Stimulated activated CD8-positive, alpha-beta memory T cell treated with anti-CD3 and anti-CD28 coated beads, Interleukin-12 subunit alpha, Interleukin-12 subunit beta, amount 100 ng/mL, for 24 hours (primary cell): ENCODE measurements at regions not wholly inside any gene's neighbourhood (a gene's known extent, or its start where the extent isn't known, plus 50 kb on each side); places are given as distances from the start of the nearest gene placed in this dataset.

ENCODE experiments used
- DNase-seq: peaks from one replicate; pipeline ENCODE4 v3.0.0-alpha.2; 2020; ENCODE audit errors: extremely low read depth

DNA sequence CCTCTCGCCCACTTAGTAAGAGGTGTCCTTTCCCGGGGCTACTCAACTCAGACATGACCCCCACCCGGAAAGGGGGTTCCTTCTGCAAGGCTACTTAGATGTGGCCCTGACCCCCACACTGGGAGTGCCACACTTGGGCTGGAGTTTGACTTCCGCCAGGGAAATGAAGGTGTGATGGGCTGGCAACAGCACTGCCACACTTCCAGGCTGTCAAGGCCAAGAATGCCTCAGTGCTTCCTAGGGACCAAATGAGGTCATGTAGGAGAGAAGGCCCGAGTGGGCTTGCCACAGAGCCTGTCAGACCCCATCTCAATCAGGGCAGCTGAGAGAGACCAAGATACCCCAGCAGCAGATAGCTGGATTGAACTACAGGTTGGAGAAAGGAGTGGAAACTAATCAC lies 55.5 kb downstream of the DRD1 start:
- no peak for DNase-seq

DNA sequence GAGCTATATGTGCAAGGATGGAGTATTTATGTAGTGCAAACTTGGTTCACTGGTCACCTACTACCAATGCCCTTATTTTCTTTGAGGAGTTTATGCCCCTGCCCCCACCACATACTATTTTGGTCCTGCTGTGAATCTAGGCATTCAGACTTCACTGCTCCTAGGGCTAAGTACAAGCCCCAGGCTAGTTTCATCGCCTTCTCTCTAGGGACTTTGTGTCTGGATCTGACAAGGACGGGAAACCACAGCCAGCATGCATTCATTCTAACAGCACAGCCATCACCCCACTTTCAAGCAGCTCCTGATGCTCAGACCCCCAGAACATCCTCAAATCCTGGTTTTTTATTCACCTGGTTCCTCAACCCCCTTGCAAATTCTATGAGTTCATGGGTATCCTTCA lies 56.8 kb downstream of the DRD1 start:
- no peak for DNase-seq

DNA sequence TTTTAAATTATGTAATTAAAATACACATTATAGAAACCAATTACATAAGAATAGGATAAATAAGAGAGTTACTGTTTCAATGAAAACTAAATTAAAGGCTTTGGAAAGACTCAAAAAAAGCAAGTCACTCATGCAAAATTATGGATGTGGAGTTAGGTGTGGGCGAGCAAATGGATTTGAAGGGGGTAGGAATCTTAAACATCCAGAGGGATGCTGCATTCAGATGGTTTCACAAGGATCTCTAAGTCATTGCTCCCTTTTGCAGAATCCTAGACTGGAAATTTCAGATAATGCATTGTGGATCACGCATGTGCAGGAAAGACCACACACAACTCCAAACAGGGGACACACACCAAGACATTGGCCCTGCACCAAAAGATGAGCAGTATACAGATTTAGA lies 57.5 kb downstream of the DRD1 start:
- no peak for DNase-seq

DNA sequence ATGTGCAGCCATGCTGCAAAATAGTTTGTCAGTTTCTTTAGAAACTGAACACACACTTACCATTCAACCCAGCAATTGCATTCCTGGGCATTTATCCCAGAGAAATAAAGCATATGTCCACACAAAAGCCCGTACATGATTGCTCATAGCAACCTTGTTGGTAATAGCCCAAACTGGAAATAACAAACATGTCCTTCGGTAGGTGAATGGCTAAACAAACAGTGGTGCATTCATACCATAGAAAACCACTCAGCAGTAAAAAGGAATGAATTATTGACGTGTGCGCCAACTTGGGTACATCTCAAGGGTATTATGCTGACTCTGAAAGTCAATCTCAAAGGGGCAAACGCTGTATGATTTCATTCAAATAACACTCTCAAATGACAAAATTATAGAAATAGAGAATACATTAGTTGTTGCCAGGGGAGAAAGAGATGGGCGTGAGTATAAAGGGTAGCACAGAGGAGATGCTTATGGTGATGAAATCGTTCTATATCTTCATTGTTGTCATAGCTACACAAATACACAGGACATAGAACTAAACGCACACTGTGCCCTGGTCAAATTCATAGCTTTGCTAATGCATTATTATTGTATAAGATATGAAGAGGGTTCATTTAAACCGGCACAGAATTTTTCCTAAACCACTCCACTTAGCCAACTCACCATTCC lies 58.2 kb downstream of the DRD1 start:
- no peak for DNase-seq

DNA sequence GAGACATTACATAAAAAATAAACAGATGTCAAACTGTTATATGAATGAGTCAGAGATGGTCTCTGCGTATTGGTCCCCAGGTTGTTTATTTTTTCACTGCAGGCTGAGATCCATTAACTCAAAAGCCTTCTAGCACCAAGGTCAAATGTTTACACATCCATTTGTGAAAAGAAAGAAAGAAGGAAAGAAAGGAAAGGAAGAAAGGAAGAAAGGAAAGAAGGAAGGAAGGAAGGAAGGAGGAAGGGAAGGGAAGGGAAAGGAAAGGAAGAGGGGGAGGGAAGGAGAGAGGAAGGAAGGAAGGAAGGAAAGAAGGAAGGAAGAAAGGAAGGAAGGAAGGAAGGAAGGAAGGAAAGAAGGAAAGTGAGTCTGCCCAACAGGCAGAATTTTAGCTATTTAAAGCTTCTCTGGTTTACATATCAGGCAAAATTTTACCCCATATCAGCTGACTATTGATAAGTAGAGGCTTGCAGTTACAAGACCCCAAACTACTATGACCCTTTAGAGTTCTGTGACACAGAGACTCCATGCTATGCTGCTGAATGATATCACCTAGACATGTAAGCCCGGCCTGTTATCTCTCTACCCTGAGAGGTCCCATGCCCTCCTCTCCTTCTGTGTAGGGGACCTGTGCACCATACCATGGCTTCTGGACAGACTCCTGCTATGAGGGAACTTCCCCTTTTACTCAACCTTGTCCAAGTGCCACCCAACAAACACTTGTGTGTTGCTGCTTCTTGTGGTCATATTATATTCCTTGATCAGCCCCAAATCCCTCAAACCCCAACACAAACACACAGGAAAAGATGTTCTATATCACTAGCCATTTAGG lies 59.0 kb downstream of the DRD1 start:
- no peak for DNase-seq

DNA sequence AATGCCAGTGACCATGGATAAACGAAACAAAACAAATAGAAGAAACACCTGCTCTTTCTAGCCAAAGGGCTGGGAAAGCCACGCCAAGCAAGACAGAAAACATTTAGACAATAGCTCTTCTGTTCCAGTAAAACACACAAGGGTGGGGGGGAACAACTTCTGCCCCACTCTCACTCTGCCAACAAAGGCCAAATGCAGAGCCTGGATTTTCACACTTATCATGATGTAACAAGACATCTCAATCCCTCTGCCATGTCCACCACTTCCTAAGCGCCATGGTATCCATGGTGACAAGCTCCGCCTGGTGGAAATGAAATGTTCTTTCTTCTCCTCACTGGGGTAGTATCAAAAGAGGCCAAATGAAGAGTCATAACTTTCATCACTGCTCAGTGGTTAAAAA lies 60.6 kb downstream of the DRD1 start:
- DNase-seq = no peak

DNA sequence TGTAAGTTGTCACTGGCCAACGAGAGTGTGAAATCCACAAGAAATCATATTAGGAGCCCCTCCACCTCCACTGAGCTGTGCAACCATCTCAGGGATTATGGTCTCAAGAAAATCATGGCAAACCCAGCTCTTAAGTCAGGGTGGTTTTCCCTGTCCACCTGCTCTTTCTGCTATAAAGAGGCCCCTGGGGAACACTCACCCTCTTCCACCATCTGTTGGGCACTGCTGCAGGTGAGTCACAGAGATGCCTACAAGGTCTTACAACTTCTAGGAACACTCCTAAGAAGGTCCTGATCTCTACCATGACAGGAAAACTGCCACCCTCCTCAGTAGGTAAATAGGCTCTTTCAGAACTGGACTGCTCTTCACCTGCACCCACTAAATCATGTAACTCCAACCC lies 61.8 kb downstream of the DRD1 start:
- DNase-seq = no peak

DNA sequence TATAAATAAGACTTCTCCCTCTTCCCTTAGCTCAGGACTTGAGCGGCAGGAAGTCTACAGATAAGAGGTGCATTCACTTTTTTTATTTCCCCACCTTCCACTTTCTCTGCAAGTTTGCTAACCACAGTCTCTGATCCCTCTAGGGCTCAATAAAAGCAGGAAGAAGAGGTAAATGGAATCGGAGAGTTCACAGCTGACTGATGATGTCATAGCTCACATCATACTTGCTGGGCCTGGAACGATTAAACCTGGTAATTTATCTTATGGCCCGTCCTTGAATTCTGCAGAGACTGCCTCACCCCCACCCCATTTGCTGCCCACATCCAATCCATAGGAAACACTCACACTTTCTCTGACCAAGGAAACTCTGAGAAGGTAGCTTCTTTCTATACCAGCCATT lies 62.9 kb downstream of the DRD1 start:
- no peak for DNase-seq

DNA sequence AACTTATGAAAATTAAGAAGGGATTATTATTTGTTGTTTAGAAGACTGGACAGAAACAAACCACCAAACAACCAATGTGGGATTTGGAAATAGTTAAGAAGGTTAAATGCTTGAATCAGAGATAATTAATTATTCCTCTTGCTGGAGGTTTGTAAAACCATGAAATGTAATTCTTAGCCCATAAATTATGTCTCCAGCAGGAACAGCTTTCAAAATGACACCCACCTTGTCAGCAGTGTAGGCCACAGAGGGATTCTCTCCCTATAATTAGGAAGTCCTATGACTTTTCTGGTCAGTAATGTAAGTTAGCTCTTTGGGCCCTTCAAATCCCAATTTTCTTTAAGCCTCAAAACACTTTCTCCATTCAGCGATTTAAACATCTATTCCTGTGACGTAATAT lies 63.3 kb downstream of the DRD1 start:
- no peak for DNase-seq

DNA sequence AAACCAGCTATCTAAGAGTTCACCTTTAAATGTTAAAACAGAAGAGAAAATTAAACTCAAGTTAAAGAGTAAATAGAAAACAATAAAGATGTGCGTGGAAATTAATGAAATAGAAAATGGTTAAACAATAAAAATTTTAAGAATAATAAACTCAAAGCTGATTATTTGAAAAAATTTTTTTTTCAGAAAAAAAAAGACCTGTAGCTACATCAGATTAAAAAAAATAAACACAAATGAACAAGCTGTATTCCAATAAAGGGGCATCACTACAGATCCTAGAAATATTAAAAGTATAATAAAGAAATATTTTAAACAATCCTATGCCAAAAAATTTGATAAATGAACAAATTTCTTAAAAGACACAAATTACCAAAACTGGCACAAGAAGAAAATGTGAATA lies 64.1 kb downstream of the DRD1 start:
- DNase-seq = no peak

DNA sequence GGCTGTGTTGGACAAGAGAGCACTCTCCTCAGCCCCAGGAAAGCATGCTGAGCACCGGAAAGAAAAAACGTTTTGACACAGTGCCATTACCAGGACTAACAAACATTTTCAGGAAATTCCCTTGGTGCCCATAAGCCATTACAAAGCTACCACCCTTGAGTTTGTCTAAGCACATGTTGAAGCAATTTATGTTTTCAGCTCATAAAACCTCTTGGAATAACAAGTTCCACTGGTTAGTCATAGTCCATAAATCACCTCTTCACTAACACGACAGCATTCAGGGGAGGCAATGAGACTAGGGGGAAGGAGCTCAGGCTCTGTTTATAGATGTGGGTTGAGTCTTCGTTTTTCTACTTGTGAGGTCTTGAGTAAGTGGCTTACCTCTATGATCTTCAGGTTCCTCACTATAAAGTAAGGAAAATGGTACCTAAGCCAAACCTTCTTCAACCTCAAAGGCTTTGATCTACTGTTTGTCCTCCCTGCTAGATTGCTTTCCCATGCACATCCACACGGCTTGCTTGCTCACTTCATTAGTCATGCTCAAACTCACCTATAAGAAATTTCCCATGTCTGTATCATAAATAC lies 65.4 kb downstream of the DRD1 start:
- no peak for DNase-seq

DNA sequence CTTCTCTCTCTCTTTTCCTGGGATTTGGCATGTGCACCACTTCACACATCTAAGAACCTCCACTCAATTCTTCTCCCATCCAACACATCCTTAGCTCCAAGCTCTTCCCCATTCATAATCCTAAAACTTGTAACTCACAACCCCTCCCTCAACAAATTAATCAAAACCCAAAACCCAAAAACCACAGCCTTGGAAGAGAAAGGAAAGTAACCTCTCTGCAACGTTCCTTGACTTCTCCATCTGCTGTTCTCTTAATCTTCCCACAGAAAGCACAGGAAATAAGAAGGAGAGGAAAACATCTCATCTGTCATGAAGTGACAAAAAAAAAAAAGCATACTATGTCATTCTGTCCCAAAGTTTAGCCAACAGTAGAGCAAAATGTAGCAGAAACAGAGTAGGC lies 66.2 kb downstream of the DRD1 start:
- DNase-seq = no peak

DNA sequence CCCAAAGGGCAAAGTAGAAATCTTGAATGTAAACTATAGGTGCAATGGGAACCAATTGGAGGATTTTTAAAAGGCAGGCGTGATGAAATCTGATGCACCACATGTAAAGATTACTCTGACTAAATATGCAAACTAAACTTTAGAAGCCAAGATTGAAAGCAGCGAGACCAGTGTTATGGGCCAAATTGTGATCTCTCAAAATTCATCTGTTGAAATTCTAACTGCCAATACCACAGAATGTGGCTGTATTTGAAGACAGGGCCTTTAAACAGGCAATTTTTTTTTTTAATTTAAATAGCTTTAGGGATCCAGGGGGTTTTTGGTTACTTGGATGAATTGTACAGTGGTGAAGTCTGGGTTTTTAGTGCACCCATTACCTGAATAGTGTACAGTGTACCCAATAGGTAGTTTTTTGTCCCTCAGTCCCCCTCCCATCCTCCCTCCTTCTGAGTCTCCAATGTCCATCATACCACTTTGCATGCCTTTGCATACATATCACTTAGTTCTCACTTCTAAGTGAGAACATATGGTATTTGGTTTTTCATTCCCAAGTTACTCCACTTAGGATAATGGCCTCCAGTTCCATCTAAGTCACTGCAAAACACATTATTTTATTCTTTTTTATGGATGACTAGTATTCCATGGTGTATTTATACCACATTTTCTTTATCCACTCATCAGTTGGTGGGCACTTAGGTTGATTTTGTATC lies 69.7 kb downstream of the DRD1 start:
- no peak for DNase-seq

DNA sequence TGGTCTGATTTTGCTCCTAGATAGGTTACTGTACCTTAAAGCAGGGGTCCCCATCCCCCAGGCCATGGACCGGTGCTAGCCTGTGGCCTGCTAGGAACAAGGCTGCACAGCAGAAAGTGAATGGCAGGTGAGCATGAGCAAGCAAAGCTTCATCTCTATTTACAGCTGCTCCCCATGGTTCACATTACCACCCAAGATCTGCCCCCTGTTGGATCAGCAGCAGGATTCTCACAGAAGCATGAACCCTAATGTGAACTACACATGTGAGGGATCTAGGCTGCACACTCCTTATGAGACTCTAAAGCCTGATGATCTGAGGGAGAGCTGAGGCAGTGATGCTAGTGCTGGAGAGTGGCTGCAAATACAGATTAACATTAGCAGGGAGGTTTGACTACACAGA lies 78.1 kb downstream of the DRD1 start:
- DNase-seq = no peak

DNA sequence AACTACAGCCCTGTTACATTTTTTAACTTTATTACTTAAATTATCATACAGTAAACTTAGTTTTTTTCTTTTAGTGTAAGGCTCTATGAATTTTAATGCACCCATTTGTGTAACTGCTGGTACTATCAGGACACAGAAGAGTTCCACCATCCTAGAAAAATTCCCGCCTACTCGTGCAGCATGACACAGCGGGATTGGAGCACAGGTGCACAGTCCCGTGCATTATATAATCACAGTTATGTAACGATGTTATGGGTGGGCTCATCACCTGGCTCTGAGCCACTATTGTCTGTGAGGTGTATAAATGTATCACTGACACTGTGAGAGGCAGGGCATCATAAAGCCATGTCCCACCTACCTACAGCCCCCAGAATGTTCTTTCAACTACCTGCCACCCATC lies 80.7 kb downstream of the DRD1 start:
- DNase-seq = no peak

DNA sequence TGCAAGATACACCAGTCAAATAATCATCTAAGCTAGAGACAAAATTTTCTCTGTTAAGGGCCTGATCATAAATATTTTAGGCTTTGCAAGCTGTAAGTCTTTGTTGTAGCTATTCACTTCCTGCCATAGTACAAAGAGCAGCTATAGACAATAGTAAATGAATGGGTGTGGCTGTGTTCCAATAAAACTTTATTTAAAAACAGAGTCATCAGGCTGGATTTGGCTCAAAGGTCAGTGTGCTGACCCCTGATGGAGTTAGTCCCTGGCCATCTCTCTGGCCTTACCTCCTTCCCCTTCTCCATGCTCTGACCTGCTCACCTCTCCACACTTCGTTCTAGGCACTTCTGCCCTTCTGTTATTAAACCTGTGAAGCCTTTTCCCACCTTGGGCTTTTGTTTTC lies 86.0 kb downstream of the DRD1 start:
- no peak for DNase-seq

DNA sequence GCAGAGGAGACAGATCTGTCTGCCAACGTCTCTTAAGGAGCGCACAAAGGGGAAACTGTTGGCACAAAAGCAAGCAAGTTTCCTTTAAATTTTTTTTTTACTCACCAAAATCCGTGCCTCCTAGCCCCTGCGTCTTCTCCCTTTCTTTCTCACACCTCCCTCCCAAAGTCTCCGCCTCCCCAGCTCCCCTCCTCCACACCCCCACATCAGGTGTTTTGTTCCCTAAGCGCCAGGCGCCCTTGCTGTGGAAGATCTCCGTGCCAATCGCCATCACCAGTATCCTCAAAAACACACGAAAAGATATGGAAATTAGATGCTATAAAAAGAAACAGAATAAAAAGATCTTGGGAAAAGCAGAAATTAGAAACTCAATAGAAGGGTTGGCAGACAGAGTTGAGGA lies 87.6 kb downstream of the DRD1 start:
- DNase-seq = no peak

DNA sequence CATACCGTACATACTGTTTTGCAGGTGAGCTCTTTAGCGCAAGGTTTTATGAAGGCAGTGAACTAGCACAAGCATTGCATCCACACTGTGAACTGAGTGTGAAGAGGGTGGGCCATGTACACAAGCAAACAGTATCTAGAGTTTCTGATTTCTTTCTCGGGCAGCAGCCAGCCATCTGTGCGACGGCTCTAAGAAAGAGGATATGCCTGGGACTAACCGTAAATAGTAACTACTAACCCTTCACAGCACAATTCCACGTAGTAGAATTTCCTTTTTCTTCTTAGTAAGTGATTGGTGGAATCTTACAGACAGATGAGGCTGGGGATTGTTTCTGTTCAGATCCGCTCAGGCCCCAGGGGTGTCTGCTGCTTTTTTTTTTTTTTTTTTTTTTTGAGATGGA lies 89.0 kb downstream of the DRD1 start:
- no peak for DNase-seq

DNA sequence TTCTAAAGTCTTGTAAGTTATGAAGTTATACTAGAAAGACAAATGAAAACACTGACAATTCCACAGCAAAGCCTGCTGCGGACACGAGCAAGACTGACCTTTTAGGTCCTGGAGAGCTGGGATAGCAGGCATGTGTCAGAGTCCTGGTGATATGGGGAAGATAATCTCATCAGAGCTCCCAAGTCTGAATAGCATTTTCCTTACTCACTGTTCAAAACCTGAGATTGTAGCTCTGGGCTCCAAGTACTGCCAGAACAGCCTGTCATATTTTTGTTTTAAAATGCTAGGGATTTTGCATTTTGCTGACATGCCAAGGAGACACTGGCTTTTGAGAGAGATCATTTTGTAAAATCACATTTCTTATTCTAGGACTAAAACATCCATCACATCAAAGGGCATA lies 90.1 kb downstream of the DRD1 start:
- DNase-seq = no peak

DNA sequence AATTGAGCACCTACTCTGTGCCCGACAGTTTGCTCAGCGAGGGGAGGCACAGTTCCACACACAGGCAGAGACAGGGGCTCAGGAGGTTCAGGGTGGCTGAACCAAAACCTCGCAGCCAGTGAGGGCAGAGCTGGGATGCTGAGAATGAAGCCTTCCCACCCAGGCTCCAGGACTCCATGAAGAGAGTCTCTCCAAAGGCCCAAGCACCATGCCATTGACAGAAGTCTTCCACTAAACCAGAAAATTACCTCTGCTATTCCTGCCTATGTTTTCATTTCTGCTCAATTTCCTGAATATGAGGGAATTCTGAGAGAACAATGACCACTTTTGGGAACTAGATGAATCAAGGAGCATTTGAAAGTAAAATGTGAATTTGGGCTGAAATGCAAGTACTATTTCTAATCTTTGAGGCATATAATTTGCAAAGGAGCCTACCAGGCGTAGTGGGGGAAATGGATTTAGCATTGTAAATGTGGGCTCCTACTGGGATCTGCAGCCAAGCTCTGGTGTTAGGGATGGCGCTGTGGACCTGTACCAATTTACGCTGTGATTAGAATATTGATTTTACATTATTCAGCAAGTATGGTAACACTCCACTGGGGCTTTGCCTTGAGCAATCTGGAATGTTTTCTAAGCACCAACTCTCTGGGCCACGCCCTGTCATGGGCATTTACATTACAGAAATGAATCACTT lies 91.9 kb downstream of the DRD1 start:
- DNase-seq = no peak

DNA sequence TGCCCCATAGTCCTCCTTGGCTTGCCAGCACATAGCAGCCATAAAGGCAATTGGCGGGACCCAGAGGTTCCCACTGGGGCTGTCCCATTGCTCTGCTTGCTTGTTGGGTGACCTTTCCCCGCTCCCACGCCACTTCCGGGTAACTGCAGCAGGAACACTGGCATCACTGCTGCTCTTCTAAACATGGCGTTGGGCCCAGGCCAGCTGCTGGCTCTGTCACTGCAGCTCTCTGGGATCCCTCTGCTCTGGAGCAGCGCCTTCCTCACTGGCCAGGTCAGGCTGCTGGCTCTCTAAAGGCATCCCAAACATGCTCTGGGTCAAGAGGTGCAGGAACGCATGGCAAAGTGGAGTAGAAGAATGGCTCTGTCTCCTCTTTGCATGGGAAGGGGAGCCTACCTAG lies 92.9 kb downstream of the DRD1 start:
- no peak for DNase-seq

DNA sequence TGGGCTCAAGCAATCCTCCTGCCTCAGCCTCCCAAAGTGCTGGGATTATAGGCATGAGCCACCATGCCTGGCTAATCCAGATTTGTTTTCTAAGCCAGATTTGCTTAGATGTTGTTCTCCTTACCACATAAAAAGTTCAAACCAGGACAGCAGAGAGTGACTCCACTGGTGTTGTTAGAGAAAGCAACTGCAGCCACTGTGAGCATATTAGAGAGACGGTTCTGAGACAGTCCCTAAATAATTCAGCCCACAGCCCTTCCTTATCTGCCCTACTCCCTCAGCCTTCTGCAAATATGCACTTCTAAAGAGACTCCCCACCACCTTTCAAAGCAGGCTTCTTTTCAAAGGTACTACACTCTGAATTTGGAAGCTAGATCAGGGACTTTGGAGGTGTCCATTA lies 96.1 kb downstream of the DRD1 start:
- no peak for DNase-seq
